ENCODE measurements at regions not wholly inside any gene's neighbourhood (a gene's known extent, or its start where the extent isn't known, plus 50 kb on each side); places are given as distances from the start of the nearest gene placed in this dataset.

GRCh38 chr9:88077071-88077617 is 61.1 kb downstream of the SPATA31C2 start:
- DNase-seq, result no peak

- peak; percentile 35 for DNase-seq
Observed at GRCh38 chr9:88076286-88077070, 61.8 kb downstream of the SPATA31C2 start.

GRCh38 chr9:88075966-88076285 is 62.3 kb downstream of the SPATA31C2 start:
- no peak for DNase-seq

GRCh38 chr9:88075506-88075905 is 62.8 kb downstream of the SPATA31C2 start:
- no peak for DNase-seq

- DNase-seq, result no peak
Observed at GRCh38 chr9:88074931-88075330, 63.3 kb downstream of the SPATA31C2 start.

GRCh38 chr9:88072831-88073375 is 65.4 kb downstream of the SPATA31C2 start:
- no peak for DNase-seq

- DNase-seq, result no peak
Observed at GRCh38 chr9:88071331-88071730, 66.9 kb downstream of the SPATA31C2 start.

- no peak for DNase-seq
Observed at GRCh38 chr9:88065619-88066018, 72.7 kb downstream of the SPATA31C2 start.

GRCh38 chr9:88064554-88064953 is 73.7 kb downstream of the SPATA31C2 start:
- DNase-seq, result no peak

- no peak for DNase-seq
Observed at GRCh38 chr9:88060746-88061145, 77.5 kb downstream of the SPATA31C2 start.

- DNase-seq, result no peak
Observed at GRCh38 chr9:88059469-88059868, 78.8 kb downstream of the SPATA31C2 start.

- DNase-seq, result no peak
Observed at GRCh38 chr9:88056876-88057275, 81.4 kb downstream of the SPATA31C2 start.

- DNase-seq, result no peak
Observed at GRCh38 chr9:88053856-88054501, 79.6 kb upstream of the CDK20 start.

- no peak for DNase-seq
Observed at GRCh38 chr9:88052321-88052965, 78.1 kb upstream of the CDK20 start.

- DNase-seq, result no peak
Observed at GRCh38 chr9:88051138-88051537, 76.8 kb upstream of the CDK20 start.

GRCh38 chr9:88049677-88050307 is 75.5 kb upstream of the CDK20 start:
- DNase-seq, result no peak

- no peak for DNase-seq
Observed at GRCh38 chr9:88046542-88046941, 72.2 kb upstream of the CDK20 start.

GRCh38 chr9:88045686-88046085 is 71.4 kb upstream of the CDK20 start:
- DNase-seq, result no peak

GRCh38 chr9:88044200-88044599 is 69.9 kb upstream of the CDK20 start:
- DNase-seq, result no peak

- DNase-seq, result no peak
Observed at GRCh38 chr9:88043647-88044046, 69.3 kb upstream of the CDK20 start.

- no peak for DNase-seq
Observed at GRCh38 chr9:88041447-88041846, 67.1 kb upstream of the CDK20 start.

GRCh38 chr9:88037285-88037845 is 63.0 kb upstream of the CDK20 start:
- no peak for DNase-seq

GRCh38 chr9:88034964-88035363 is 60.6 kb upstream of the CDK20 start:
- DNase-seq, result no peak

Data from activated CD4-positive, CD25-positive, alpha-beta regulatory T cell treated with anti-CD3 and anti-CD28 coated beads, Interleukin-2, amount 50 U/mL, for 72 hours (primary cell).